ENCODE measurements at regions not wholly inside any gene's neighbourhood (a gene's known extent, or its start where the extent isn't known, plus 50 kb on each side); places are given as distances from the start of the nearest gene placed in this dataset.

DNA sequence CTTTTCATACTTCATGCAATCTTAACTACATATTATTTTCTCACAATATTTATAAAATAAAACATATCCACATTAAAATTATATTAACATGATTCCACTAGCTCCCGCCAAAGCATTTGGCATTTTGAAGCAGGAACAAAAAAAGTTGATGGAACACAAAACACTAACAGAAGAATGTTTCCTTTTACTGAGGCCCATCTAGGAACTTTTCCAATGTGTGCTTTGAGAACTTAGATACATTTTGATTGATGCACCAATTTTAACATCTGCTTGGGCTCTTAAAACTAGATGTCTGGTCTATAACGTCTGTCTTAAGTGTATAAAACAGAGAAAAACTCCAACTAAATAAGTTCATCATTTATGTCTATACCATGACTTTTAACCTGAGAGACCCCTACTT, 1214.8 kb downstream of the SORCS1 start:
- TF ChIP-seq POLR2AphosphoS5 (IDR thresholded peaks at IDR 0.05; ENCODE audit: insufficient read depth in 1 of 2, low read depth in 1 of 2) (no peak), POLR2A (IDR thresholded peaks at IDR 0.05) (no peak)
- TF ChIP-seq, protein P1, sequence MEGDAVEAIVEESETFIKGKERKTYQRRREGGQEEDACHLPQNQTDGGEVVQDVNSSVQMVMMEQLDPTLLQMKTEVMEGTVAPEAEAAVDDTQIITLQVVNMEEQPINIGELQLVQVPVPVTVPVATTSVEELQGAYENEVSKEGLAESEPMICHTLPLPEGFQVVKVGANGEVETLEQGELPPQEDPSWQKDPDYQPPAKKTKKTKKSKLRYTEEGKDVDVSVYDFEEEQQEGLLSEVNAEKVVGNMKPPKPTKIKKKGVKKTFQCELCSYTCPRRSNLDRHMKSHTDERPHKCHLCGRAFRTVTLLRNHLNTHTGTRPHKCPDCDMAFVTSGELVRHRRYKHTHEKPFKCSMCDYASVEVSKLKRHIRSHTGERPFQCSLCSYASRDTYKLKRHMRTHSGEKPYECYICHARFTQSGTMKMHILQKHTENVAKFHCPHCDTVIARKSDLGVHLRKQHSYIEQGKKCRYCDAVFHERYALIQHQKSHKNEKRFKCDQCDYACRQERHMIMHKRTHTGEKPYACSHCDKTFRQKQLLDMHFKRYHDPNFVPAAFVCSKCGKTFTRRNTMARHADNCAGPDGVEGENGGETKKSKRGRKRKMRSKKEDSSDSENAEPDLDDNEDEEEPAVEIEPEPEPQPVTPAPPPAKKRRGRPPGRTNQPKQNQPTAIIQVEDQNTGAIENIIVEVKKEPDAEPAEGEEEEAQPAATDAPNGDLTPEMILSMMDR (IDR thresholded peaks at IDR 0.05): no peak
